Activated naive CD8-positive, alpha-beta T cell treated with anti-CD3 and anti-CD28 coated beads, Interleukin-2, amount 50 U/mL, for 24 hours (primary cell): ENCODE measurements at regions not wholly inside any gene's neighbourhood (a gene's known extent, or its start where the extent isn't known, plus 50 kb on each side); places are given as distances from the start of the nearest gene placed in this dataset.

Source experiments
- ATAC-seq: fragments of 150-1000 bp; cut with Tn5 transposase; one replicate; pipeline ENCODE4 v1.10.0; 2021
- DNase-seq: peaks from one replicate; pipeline ENCODE4 v3.0.0; 2021
- H3K27ac Mint-ChIP-seq: one replicate; pipeline ENCODE4 v1.8.0; 2021; ENCODE audit warnings: mild to moderate bottlenecking, mixed read lengths
- H3K27me3 Mint-ChIP-seq: one replicate; pipeline ENCODE4 v1.8.0; 2021; ENCODE audit warnings: mixed read lengths
- H3K36me3 Mint-ChIP-seq: one replicate; pipeline ENCODE4 v1.8.0; 2021; ENCODE audit warnings: low read depth, mixed read lengths
- H3K4me1 Mint-ChIP-seq: one replicate; pipeline ENCODE4 v1.8.0; 2021; ENCODE audit warnings: mixed read lengths
- H3K4me3 Mint-ChIP-seq: one replicate; pipeline ENCODE4 v1.8.0; 2021; ENCODE audit warnings: mild to moderate bottlenecking, moderate library complexity, mixed read lengths
- H3K9me3 Mint-ChIP-seq: one replicate; pipeline ENCODE4 v1.8.0; 2021; ENCODE audit warnings: mixed read lengths

GRCh38 chr2:180679693-180680092 is 300.7 kb upstream of the UBE2E3 start:
- Mint-ChIP-seq H3K27ac (no peak overlapping the region), H3K27me3 (no peaks in the 10 kb centered on the region), H3K36me3 (no peaks in the 10 kb centered on the region), H3K9me3 (no peaks in the 10 kb centered on the region), H3K4me1 (no peaks in the 10 kb centered on the region), H3K4me3 (no peak overlapping the region)
- DNase-seq (no peak), ATAC-seq (no peak)

- Mint-ChIP-seq H3K4me1 (no peaks in the 10 kb centered on the region), H3K27ac (no peak overlapping the region), H3K9me3 (no peaks in the 10 kb centered on the region), H3K4me3 (no peak overlapping the region), H3K27me3 (no peaks in the 10 kb centered on the region), H3K36me3 (no peaks in the 10 kb centered on the region)
- ATAC-seq (no peak), DNase-seq (no peak)
These were observed 301.8 kb upstream of the UBE2E3 start for GRCh38 chr2:180678625-180678972.

- peaks cover 3% of the 10 kb centered on the region for H3K27me3 Mint-ChIP-seq
- no peak overlapping the region for H3K4me3 Mint-ChIP-seq
- DNase-seq, result no peak
These were observed 302.3 kb upstream of the UBE2E3 start for GRCh38 chr2:180677930-180678624.

GRCh38 chr2:180677200-180677599 is 303.2 kb upstream of the UBE2E3 start:
- Mint-ChIP-seq H3K9me3 (no peaks in the 10 kb centered on the region), H3K4me1 (no peaks in the 10 kb centered on the region), H3K4me3 (no peak overlapping the region), H3K36me3 (no peaks in the 10 kb centered on the region), H3K27ac (no peak overlapping the region), H3K27me3 (peaks cover 3% of the 10 kb centered on the region)
- ATAC-seq (no peak), DNase-seq (no peak)

More at GRCh38 chr2:180677930-180678624, 302.3 kb upstream of the UBE2E3 start:
- Mint-ChIP-seq H3K36me3 (no peaks in the 10 kb centered on the region), H3K4me1 (no peaks in the 10 kb centered on the region), H3K9me3 (no peaks in the 10 kb centered on the region), H3K27ac (no peak overlapping the region)
- ATAC-seq, result no peak

GRCh38 chr2:180676520-180677025 is 303.8 kb upstream of the UBE2E3 start:
- Mint-ChIP-seq H3K36me3 (no peaks in the 10 kb centered on the region), H3K27ac (no peak overlapping the region), H3K9me3 (no peaks in the 10 kb centered on the region), H3K4me3 (no peak overlapping the region), H3K4me1 (no peaks in the 10 kb centered on the region), H3K27me3 (peaks cover 3% of the 10 kb centered on the region)
- DNase-seq (no peak), ATAC-seq (no peak)

GRCh38 chr2:180675170-180675569 is 305.2 kb upstream of the UBE2E3 start:
- no peak overlapping the region for H3K4me3 Mint-ChIP-seq
- ATAC-seq, result no peak
- no peak overlapping the region for H3K27ac Mint-ChIP-seq
- DNase-seq, result no peak
- H3K27me3 Mint-ChIP-seq, result peaks cover 3% of the 10 kb centered on the region
- no peaks in the 10 kb centered on the region for H3K36me3 Mint-ChIP-seq
- H3K9me3 Mint-ChIP-seq, result no peaks in the 10 kb centered on the region
- H3K4me1 Mint-ChIP-seq, result no peaks in the 10 kb centered on the region

- Mint-ChIP-seq H3K4me1 (no peaks in the 10 kb centered on the region), H3K27me3 (peaks cover 3% of the 10 kb centered on the region), H3K36me3 (no peaks in the 10 kb centered on the region), H3K9me3 (no peaks in the 10 kb centered on the region), H3K4me3 (no peak overlapping the region), H3K27ac (no peak overlapping the region)
- DNase-seq (no peak), ATAC-seq (no peak)
These were observed 308.0 kb upstream of the UBE2E3 start for GRCh38 chr2:180672377-180672776.

- no peak for ATAC-seq
- no peak for DNase-seq
- Mint-ChIP-seq H3K4me1 (no peaks in the 10 kb centered on the region), H3K36me3 (no peaks in the 10 kb centered on the region), H3K27ac (no peak overlapping the region), H3K4me3 (no peak overlapping the region), H3K27me3 (peaks cover 3% of the 10 kb centered on the region), H3K9me3 (no peaks in the 10 kb centered on the region)
These were observed 310.0 kb upstream of the UBE2E3 start for GRCh38 chr2:180670302-180671003.

GRCh38 chr2:180669016-180669415 is 311.4 kb upstream of the UBE2E3 start:
- Mint-ChIP-seq H3K4me3 (no peak overlapping the region), H3K4me1 (no peaks in the 10 kb centered on the region), H3K27ac (no peak overlapping the region), H3K36me3 (no peaks in the 10 kb centered on the region), H3K9me3 (no peaks in the 10 kb centered on the region), H3K27me3 (peaks cover 3% of the 10 kb centered on the region)
- no peak for ATAC-seq
- no peak for DNase-seq

GRCh38 chr2:180664507-180664906 is 315.9 kb upstream of the UBE2E3 start:
- H3K27me3 Mint-ChIP-seq, result peaks cover 6% of the 10 kb centered on the region
- H3K4me1 Mint-ChIP-seq, result no peaks in the 10 kb centered on the region
- H3K9me3 Mint-ChIP-seq, result no peaks in the 10 kb centered on the region
- H3K27ac Mint-ChIP-seq, result no peak overlapping the region
- no peak overlapping the region for H3K4me3 Mint-ChIP-seq
- ATAC-seq (no peak), DNase-seq (no peak)
- H3K36me3 Mint-ChIP-seq, result no peaks in the 10 kb centered on the region

GRCh38 chr2:180662941-180663471 is 317.4 kb upstream of the UBE2E3 start:
- peaks cover 8% of the 10 kb centered on the region for H3K27me3 Mint-ChIP-seq
- DNase-seq (no peak), ATAC-seq (no peak)
- H3K36me3 Mint-ChIP-seq, result no peaks in the 10 kb centered on the region
- H3K27ac Mint-ChIP-seq, result no peak overlapping the region
- H3K4me3 Mint-ChIP-seq, result no peak overlapping the region
- no peaks in the 10 kb centered on the region for H3K4me1 Mint-ChIP-seq
- no peaks in the 10 kb centered on the region for H3K9me3 Mint-ChIP-seq

- ATAC-seq, result no peak
- Mint-ChIP-seq H3K9me3 (no peaks in the 10 kb centered on the region), H3K4me3 (no peak overlapping the region), H3K4me1 (no peaks in the 10 kb centered on the region), H3K27me3 (peaks cover 8% of the 10 kb centered on the region), H3K27ac (no peak overlapping the region), H3K36me3 (no peaks in the 10 kb centered on the region)
- DNase-seq, result no peak
These were observed 317.9 kb upstream of the UBE2E3 start for GRCh38 chr2:180662521-180662920.

GRCh38 chr2:180661686-180662030 is 318.7 kb upstream of the UBE2E3 start:
- DNase-seq (no peak), ATAC-seq (no peak)
- no peaks in the 10 kb centered on the region for H3K4me1 Mint-ChIP-seq
- no peaks in the 10 kb centered on the region for H3K36me3 Mint-ChIP-seq
- no peak overlapping the region for H3K4me3 Mint-ChIP-seq
- no peaks in the 10 kb centered on the region for H3K9me3 Mint-ChIP-seq
- H3K27ac Mint-ChIP-seq, result no peak overlapping the region
- peaks cover 8% of the 10 kb centered on the region for H3K27me3 Mint-ChIP-seq

GRCh38 chr2:180660881-180661685 is 319.3 kb upstream of the UBE2E3 start:
- Mint-ChIP-seq H3K4me3 (no peak overlapping the region), H3K27ac (no peak overlapping the region), H3K9me3 (no peaks in the 10 kb centered on the region), H3K27me3 (peaks cover 8% of the 10 kb centered on the region), H3K36me3 (no peaks in the 10 kb centered on the region), H3K4me1 (no peaks in the 10 kb centered on the region)
- ATAC-seq, result no peak
- no peak for DNase-seq

GRCh38 chr2:180660207-180660606 is 320.2 kb upstream of the UBE2E3 start:
- Mint-ChIP-seq H3K4me1 (no peaks in the 10 kb centered on the region), H3K36me3 (no peaks in the 10 kb centered on the region), H3K4me3 (no peak overlapping the region), H3K9me3 (no peaks in the 10 kb centered on the region), H3K27me3 (peaks cover 8% of the 10 kb centered on the region), H3K27ac (no peak overlapping the region)
- ATAC-seq, result no peak
- no peak for DNase-seq
